A673 (cell line): ENCODE measurements at regions not wholly inside any gene's neighbourhood (a gene's known extent, or its start where the extent isn't known, plus 50 kb on each side); places are given as distances from the start of the nearest gene placed in this dataset.
"Not testable (repeated sequence)": the region's sequence is repeated elsewhere in the genome, so short reads cannot be mapped to it uniquely, and the experiment has no call there.

Experiments used
- BruUV-seq: library from RNA; stranded (reverse); fragments of 400-500 nt; replicated peaks from 2 replicates; lab custom pipeline; 2021; lab: Mats Ljungman, UMichigan
- CTCF ChIA-PET: fragments of 300-600 bp; sonication (Branson Sonifier 250); formaldehyde crosslinking; loops from one replicate; lab custom pipeline; 2022; ENCODE audit warnings: antibody characterized with exemption; lab: Charles Lee
- POLR2A ChIA-PET: fragments of 300-600 bp; sonication (Branson Sonifier 250); formaldehyde crosslinking; loops from one replicate; lab custom pipeline; 2022; ENCODE audit warnings: antibody characterized with exemption; ENCODE audit not compliant: low non-redundant PET; lab: Charles Lee
- DNase-seq: peaks from one replicate; pipeline ENCODE4 v3.0.0-alpha.2; 2015; ENCODE audit warnings: low spot score
- H3K27ac ChIP-seq: fragments of 200-600 bp; sonication (generic); 2 replicates; pipeline ENCODE4 v1.5.1; 2016; ENCODE audit warnings: mixed run types, low read depth, mild to moderate bottlenecking, mixed read lengths, antibody characterized with exemption, low read length; ENCODE audit not compliant: poor library complexity, severe bottlenecking
- H3K27me3 ChIP-seq: fragments of 200-600 bp; sonication (generic); replicated peaks from 2 replicates; pipeline ENCODE4 v1.6.1; 2017; ENCODE audit warnings: mixed run types, low read depth, mild to moderate bottlenecking, mixed read lengths, antibody characterized with exemption, low read length; ENCODE audit not compliant: insufficient read depth, poor library complexity
- H3K36me3 ChIP-seq: fragments of 200-600 bp; sonication (generic); 2 replicates; pipeline ENCODE4 v1.6.1; 2016; ENCODE audit warnings: mixed run types, mild to moderate bottlenecking, mixed read lengths, antibody characterized with exemption, low read length; ENCODE audit not compliant: insufficient read depth, poor library complexity, severe bottlenecking
- H3K4me1 ChIP-seq: fragments of 200-600 bp; sonication (generic); 2 replicates; pipeline ENCODE4 v1.6.1; 2017; ENCODE audit warnings: mixed run types, mild to moderate bottlenecking, mixed read lengths, antibody characterized with exemption, low read length; ENCODE audit not compliant: insufficient read depth, poor library complexity, severe bottlenecking
- H3K4me3 ChIP-seq: fragments of 200-600 bp; sonication (generic); 2 replicates; pipeline ENCODE4 v1.5.1; 2016; ENCODE audit warnings: low read depth, mixed run types, mild to moderate bottlenecking, mixed read lengths, low read length; ENCODE audit not compliant: poor library complexity, severe bottlenecking
- H3K9me3 ChIP-seq: fragments of 200-600 bp; sonication (generic); 2 replicates; pipeline ENCODE4 v1.6.1; 2016; ENCODE audit warnings: mixed run types, low read depth, mild to moderate bottlenecking, mixed read lengths, antibody characterized with exemption, low read length; ENCODE audit not compliant: poor library complexity, severe bottlenecking
- EZH2 ChIP-seq: fragments of 200-600 bp; sonication (generic); IDR thresholded peaks from 2 replicates; pipeline ENCODE4 v1.6.1; 2017; ENCODE audit warnings: borderline replicate concordance, low read depth, mild to moderate bottlenecking, mixed read lengths, antibody characterized with exemption, low read length; ENCODE audit not compliant: poor library complexity, severe bottlenecking
- intact Hi-C: fragments of 100-400 bp; cut with micrococcal nuclease; formaldehyde crosslinking; loops from one replicate; pipeline ENCODE4 v1.10.0; 2022; ENCODE audit not compliant: unreplicated experiment
- TF ChIP-seq, protein P1 (sequence below): fragments of 300-800, 200-600 bp; sonication (generic); conservative IDR thresholded peaks from 2 replicates; pipeline ENCODE4 v1.5.1; 2017; ENCODE audit warnings: low read depth, mild to moderate bottlenecking, antibody characterized with exemption, low read length, moderate library complexity, mixed read lengths

DNA sequence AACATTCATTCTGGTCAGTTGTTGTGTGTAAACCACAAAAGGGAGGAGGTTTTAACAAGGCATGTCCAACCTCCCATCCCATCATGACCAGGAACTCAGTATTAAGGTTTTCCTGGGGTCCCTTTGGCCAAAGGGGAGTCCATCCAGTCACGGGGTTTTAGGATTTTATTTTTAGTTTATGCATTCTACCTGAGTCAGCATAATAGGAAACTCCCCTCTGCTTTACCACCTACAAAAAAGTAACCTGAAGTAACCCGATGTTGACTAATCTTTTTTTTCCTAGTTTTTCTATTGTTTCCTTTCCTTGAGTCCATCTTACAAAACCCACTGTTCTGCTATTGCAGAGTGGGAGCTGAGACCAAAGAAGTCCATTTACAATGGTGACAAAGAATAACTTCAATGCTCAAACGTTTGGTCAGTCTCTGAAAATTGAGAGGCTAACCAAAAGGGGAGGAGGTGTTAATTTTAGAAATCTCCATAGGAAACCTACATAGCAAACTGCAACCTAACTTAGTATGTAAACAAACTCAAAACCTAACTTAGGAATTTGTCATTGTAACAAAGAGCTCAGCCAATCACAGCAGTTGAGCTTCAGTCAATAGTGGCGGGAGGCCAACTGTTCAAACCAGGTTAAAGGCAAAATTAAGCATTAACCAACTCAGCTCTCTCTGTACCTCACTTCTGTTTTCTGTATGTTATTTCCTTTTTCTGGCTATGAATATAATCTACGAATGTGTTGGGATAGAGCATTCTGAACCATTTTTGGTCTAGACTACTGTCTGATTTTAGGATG, 1954.1 kb downstream of the PCDH9 start:
- intact Hi-C loops = no loop called here
- no peak for DNase-seq
- POLR2A ChIA-PET = interaction anchor here (0.6 kb wide), 1 partner anchor 93 kb away, joined by 3 read pairs; no protein-coding TSS in a partner anchor
- no TSS peak for BruUV-seq
- Histone ChIP-seq H3K27me3 (no peaks in the 10 kb centered on the region), H3K4me3 (no peak overlapping the region), H3K27ac (no peak overlapping the region), H3K9me3 (no peaks in the 10 kb centered on the region), H3K36me3 (no peaks in the 10 kb centered on the region), H3K4me1 (no peaks in the 10 kb centered on the region)
- CTCF ChIA-PET = no interaction called here
- TF ChIP-seq, protein P1, sequence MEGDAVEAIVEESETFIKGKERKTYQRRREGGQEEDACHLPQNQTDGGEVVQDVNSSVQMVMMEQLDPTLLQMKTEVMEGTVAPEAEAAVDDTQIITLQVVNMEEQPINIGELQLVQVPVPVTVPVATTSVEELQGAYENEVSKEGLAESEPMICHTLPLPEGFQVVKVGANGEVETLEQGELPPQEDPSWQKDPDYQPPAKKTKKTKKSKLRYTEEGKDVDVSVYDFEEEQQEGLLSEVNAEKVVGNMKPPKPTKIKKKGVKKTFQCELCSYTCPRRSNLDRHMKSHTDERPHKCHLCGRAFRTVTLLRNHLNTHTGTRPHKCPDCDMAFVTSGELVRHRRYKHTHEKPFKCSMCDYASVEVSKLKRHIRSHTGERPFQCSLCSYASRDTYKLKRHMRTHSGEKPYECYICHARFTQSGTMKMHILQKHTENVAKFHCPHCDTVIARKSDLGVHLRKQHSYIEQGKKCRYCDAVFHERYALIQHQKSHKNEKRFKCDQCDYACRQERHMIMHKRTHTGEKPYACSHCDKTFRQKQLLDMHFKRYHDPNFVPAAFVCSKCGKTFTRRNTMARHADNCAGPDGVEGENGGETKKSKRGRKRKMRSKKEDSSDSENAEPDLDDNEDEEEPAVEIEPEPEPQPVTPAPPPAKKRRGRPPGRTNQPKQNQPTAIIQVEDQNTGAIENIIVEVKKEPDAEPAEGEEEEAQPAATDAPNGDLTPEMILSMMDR = no peak
- TF ChIP-seq EZH2 = no peak

DNA sequence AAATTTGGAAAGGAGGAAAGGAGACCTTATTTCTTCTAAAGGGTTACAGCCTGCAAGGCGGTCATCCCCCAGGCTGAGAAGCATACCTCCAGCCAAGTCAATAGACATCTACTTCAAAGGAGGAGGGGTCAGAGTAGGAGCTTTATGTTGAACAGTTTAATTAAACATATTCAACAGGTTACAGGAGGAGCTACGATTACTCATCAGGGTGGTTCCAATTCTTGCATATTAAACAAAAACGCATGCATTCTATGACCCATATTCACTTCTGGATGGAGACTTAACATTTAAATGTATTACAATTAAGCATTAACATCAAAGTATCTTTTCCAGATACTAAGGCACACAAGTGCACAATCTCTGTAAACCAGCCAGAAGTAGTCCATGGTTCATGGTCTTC, 1955.0 kb downstream of the PCDH9 start:
- Histone ChIP-seq H3K36me3 (no peaks in the 10 kb centered on the region), H3K9me3 (no peaks in the 10 kb centered on the region), H3K4me1 (no peaks in the 10 kb centered on the region), H3K4me3 (no peak overlapping the region), H3K27ac (no peak overlapping the region), H3K27me3 (no peaks in the 10 kb centered on the region)
- TF ChIP-seq EZH2 = no peak
- TF ChIP-seq, protein P1 = no peak
- no peak for DNase-seq
- intact Hi-C loops = no loop called here
- no TSS peak for BruUV-seq
- ChIA-PET CTCF (no interaction called here), POLR2A (no interaction called here)

DNA sequence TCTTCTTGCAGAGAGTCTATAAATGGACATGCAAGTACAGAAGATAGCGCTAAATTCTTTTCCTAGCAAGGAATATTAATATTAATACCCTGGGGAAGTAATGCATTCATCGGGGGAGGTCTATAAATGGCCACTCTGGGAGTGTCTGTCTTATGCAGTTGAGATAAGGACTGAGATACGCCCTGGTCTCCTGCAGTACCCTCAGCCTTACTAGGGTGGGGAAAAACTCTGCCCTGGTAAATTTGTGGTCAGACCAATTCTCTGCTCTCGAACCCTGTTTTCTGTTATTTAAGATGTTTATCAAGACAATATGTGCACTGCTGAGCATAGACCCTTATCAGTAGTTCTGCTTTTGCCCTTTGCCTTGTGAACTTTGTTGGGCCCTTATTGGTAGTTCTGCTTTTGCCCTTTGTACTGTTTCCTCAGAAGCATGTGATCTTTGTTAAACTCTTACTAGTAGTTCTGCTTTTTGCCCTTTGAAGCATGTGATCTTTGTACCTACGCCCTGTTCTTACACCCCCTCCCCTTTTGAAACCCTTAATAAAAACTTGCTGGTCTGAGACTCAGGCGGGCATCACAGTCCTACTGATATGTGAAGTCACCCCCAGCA, 1956.2 kb downstream of the PCDH9 start:
- H3K4me1 ChIP-seq, BruUV-seq, CTCF ChIA-PET, H3K27ac ChIP-seq, H3K4me3 ChIP-seq, H3K27me3 ChIP-seq, H3K36me3 ChIP-seq, H3K9me3 ChIP-seq, intact Hi-C loops, POLR2A ChIA-PET, DNase-seq: not testable (repeated sequence)
